OCI-LY7 (cell line): ENCODE measurements at regions not wholly inside any gene's neighbourhood (a gene's known extent, or its start where the extent isn't known, plus 50 kb on each side); places are given as distances from the start of the nearest gene placed in this dataset.

Experiments used
- CTCF ChIP-seq: fragments of 200-600 bp; sonication (generic); conservative IDR thresholded peaks from 2 replicates; pipeline ENCODE4 v1.5.1; 2014; ENCODE audit warnings: mild to moderate bottlenecking, antibody characterized with exemption, low read length, moderate library complexity, mixed read lengths
- EZH2phosphoT487 ChIP-seq: fragments of 200-600 bp; sonication (generic); IDR thresholded peaks from 2 replicates; pipeline ENCODE4 v1.6.1; 2018; ENCODE audit warnings: low read depth, borderline replicate concordance, mild to moderate bottlenecking, mixed run types, antibody characterized with exemption, low read length, moderate library complexity, mixed read lengths

GRCh38 chr14:56870336-56870735, 60.1 kb upstream of the OTX2 start:
- TF ChIP-seq CTCF (no peak), EZH2phosphoT487 (no peak)
